ENCODE measurements at regions not wholly inside any gene's neighbourhood (a gene's known extent, or its start where the extent isn't known, plus 50 kb on each side); places are given as distances from the start of the nearest gene placed in this dataset.

DNA sequence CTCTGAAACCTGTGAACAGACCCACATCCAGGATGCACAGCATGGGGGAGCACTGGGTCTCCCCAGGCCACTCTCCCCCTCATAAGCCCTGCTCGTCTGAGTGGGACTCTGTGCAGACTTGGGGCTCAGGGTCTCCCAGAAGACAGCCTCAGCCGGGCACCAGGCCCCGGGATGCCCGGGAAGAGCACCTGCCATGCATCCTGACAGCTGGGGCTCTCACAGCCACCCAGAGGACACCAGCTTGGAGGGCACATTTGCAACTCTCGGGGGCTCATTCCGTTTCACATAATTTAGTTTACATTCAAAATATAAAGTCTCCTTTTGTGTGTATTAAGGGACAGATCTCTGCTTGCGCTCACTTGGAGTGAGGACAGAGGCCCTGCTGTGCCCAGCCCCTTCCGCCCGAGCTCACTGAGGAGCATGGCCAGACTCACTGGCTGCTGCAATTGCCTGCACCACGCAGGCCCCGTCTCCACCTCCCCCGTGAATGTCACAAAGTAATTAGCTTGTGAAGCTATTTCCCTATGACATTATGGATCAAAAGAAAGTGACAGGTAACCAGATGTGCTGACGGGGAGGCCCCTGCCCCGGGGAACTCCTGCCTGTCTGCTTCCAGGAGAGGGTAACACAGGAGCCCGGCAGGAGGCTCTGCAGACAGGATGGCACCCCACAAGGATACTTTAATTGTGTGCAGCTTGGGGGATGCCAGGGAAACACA, 275.6 kb downstream of the BRD1 start:
- TF ChIP-seq TAF1 (IDR thresholded peaks at IDR 0.05; ENCODE audit: low read depth, low read length) (no peak), POLR2AphosphoS5 (IDR thresholded peaks at IDR 0.05; ENCODE audit: low read depth, low read length) (no peak), PAX5 (IDR thresholded peaks at IDR 0.05; ENCODE audit: insufficient read depth, low read length, severe bottlenecking) (no peak)
- no peak for DNase-seq (ENCODE audit: insufficient read length, low spot score)
- no peak for FAIRE-seq

DNA sequence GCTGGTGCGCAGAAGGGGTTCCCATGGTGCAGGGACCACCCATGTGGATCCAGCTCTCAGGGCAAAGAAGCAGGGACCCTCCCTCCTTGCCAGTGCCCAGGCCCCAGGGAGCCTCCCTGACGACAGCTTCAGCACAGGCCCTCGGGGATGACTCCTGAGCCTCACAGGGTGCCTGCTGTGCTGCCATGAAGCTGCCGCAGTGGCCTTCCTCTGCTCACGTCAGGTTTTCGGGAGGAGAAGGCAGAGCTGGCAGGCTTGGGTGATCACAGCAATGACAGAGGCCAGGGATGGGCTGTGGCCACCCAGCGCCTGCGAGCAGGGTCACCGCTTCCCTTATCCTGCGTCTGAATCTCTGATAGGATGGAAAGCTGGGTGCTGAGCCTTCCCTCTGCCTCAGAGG, 276.2 kb downstream of the BRD1 start:
- FAIRE-seq (no peak), DNase-seq (ENCODE audit: insufficient read length, low spot score) (no peak)

DNA sequence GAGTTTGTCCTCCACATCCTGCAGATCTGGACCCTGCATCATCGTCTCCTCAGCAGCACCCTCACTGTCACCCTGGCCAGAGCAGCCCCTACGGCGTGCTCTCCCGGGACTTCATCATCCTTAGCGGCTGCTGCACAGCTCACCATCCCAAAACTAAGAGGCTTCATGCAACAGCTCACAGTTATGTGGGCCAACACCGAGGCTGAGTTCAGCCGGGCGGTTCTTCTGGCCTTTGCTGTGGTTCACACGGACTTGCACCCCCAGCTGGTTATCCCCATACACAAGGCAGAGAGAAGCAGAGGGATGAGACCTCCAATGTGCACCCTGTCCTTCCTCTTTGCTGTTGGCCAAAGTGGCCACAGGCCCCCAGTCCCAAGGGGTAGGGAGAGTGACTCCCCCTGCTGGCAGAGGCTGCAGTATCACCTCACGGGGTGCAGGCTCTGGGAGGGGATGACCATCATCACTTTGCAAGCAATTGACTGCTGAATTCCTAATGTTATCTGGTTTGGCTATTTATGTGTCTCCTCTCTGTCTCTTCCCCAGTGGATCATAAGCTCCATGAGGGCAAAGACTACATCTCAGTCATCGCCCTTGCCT, 276.8 kb downstream of the BRD1 start:
- DNase-seq (ENCODE audit: insufficient read length, low spot score) (no peak), FAIRE-seq (no peak)
- TF ChIP-seq POLR2AphosphoS5 (IDR thresholded peaks at IDR 0.05; ENCODE audit: low read depth, low read length) (no peak), TAF1 (IDR thresholded peaks at IDR 0.05; ENCODE audit: low read depth, low read length) (no peak), POU2F2 (IDR thresholded peaks at IDR 0.05; ENCODE audit: low read depth, low read length) (no peak), PAX5 (IDR thresholded peaks at IDR 0.05; ENCODE audit: insufficient read depth, low read length, severe bottlenecking) (no peak), POLR2A (IDR thresholded peaks at IDR 0.05; ENCODE audit: low read depth, low read length) (no peak), SPI1 (IDR thresholded peaks at IDR 0.05; ENCODE audit: low read depth, low read length) (no peak)

More for the DNA sequence above, 276.2 kb downstream of the BRD1 start:
- TF ChIP-seq TAF1 (IDR thresholded peaks at IDR 0.05; ENCODE audit: low read depth, low read length), result no peak
- no peak for TF ChIP-seq POLR2A (IDR thresholded peaks at IDR 0.05; ENCODE audit: low read depth, low read length)
- TF ChIP-seq POU2F2 (IDR thresholded peaks at IDR 0.05; ENCODE audit: low read depth, low read length), result no peak
- TF ChIP-seq PAX5 (IDR thresholded peaks at IDR 0.05; ENCODE audit: insufficient read depth, low read length, severe bottlenecking), result no peak
- no peak for TF ChIP-seq POLR2AphosphoS5 (IDR thresholded peaks at IDR 0.05; ENCODE audit: low read depth, low read length)
- no peak for TF ChIP-seq SPI1 (IDR thresholded peaks at IDR 0.05; ENCODE audit: low read depth, low read length)

DNA sequence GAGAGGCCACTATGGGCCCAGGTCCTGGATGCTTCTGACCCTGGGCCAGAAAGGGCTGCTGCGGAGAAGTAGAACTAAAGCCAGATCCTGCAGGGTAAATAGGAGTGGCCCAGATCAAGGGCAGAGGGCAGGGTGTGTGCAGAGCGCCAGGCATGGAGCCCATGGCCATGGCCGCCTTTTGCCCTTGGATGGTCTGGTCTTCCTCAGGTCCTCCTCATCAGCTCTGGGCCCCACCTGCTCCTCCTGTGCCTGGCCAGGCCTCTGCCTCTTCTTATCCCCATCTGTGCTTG, 277.6 kb downstream of the BRD1 start:
- DNase-seq (ENCODE audit: insufficient read length, low spot score) (no peak), FAIRE-seq (no peak)
- no peak for TF ChIP-seq POLR2A (IDR thresholded peaks at IDR 0.05; ENCODE audit: low read depth, low read length)

DNA sequence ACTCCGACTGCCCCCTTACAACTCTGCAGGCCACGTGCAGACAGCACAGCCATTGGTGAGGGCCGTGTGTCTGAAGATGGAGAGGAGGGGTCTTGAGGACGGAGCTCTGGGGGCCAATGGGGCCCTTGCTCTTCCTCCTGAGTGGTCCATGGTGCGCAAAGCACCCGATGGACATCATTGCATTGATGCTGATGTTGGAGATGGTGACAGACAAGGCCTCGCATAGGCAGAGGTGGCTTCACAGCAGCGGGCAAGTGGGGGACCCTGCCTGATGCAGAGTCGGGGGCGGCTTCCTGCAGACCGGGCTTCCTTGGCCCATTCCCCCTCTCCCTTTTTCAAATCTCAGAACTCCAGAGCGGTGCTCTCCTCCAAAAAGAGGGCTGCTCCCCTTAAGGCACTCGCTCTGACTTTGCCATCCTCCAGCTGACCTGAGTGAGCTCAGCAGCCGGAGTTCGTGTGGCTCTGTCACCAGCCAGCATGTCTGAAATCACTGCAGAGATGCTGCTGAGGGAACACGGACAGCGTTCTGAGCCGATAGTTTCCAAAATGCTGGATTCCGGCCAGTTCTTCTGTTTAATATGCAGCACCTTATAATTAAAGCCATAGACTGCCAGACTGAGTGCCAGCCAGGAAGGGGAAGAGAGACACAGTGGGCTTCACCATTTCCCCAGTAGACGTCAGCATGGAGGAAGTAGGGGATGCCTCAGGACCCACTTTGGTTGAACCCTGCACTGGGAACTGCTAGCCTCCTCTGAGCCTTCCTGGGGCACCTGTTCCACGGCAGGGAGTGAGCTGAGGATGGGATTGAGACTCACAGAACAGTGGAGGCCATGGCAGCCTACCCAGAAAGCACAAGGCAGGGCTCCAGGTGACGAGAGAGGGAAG, 278.2 kb downstream of the BRD1 start:
- FAIRE-seq, result no peak
- DNase-seq (ENCODE audit: insufficient read length, low spot score), result no peak

DNA sequence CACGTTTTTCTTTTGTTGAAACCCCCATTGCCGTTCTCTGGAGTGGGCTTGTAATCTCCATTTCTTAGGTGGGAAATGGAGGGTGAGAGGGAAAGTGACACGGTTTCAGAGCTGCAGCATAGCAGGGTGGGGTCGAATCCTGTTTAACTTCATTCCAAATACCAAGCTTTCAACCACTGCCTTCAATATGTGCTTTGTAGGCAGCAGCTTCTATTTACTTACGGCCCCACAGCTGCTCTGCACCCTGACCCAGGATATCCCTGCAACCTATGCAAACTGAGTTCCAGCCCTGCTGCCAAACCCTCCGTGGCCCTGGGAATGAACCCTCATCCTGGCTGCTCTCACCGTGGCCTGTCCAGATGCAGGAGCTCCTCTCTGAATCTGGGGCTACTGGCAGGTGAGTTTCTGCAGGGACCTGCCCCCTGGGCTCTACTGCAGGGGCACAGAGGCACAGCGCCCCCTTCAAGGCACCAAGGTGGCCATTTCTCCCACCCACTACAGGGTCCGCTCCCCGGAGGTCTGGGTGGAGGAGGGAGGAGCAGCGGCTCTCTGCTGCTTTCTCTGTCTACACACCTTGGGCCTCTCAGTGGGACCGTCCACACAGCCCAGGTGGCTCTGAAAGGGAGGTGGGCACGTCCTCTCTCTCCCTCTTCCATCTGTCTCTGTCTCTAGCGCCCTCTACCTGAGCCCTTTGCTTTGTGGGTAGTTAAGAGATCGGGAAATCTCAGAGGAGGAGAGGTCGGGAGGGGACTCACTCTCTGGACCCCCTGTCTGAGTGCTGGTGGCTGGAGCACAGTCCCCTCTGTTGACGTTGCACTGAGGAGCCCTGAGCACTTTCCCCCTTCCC, 279.1 kb downstream of the BRD1 start:
- FAIRE-seq, result no peak
- TF ChIP-seq PAX5 (IDR thresholded peaks at IDR 0.05; ENCODE audit: insufficient read depth, low read length, severe bottlenecking) (no peak), TAF1 (IDR thresholded peaks at IDR 0.05; ENCODE audit: low read depth, low read length) (no peak), SPI1 (IDR thresholded peaks at IDR 0.05; ENCODE audit: low read depth, low read length) (no peak), POU2F2 (IDR thresholded peaks at IDR 0.05; ENCODE audit: low read depth, low read length) (no peak), POLR2AphosphoS5 (IDR thresholded peaks at IDR 0.05; ENCODE audit: low read depth, low read length) (no peak), POLR2A (IDR thresholded peaks at IDR 0.05; ENCODE audit: low read depth, low read length) (no peak)
- DNase-seq (ENCODE audit: insufficient read length, low spot score), result no peak

More for the DNA sequence above, 278.2 kb downstream of the BRD1 start:
- no peak for TF ChIP-seq POLR2AphosphoS5 (IDR thresholded peaks at IDR 0.05; ENCODE audit: low read depth, low read length)
- TF ChIP-seq TAF1 (IDR thresholded peaks at IDR 0.05; ENCODE audit: low read depth, low read length), result no peak
- TF ChIP-seq POU2F2 (IDR thresholded peaks at IDR 0.05; ENCODE audit: low read depth, low read length), result no peak

DNA sequence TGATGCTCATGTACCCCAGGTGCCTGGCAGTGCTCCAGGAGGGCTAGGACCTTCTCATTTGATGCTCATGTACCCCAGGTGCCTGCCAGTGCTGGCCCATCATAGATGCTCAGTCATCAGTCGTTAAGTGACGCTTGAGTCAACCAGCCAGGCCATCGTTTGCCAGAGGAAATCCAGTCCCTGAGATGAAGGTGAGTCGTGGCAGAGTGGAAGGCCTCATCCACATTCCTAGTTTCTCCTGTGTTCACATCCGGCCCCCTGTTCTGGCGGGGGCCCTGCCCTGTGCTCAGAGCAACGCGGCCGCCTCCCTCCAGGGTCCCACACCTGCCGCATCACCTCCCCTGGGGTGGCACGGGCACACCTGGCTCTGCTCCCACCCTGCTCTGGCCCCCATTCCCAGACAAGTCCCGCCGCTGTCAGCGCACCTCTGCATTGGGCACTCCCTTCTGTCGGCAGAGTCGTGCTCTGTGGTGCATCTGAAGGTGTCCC, 279.9 kb downstream of the BRD1 start:
- FAIRE-seq (no peak), DNase-seq (ENCODE audit: insufficient read length, low spot score) (no peak)
- TF ChIP-seq POLR2AphosphoS5 (IDR thresholded peaks at IDR 0.05; ENCODE audit: low read depth, low read length) (no peak), PAX5 (IDR thresholded peaks at IDR 0.05; ENCODE audit: insufficient read depth, low read length, severe bottlenecking) (no peak)

DNA sequence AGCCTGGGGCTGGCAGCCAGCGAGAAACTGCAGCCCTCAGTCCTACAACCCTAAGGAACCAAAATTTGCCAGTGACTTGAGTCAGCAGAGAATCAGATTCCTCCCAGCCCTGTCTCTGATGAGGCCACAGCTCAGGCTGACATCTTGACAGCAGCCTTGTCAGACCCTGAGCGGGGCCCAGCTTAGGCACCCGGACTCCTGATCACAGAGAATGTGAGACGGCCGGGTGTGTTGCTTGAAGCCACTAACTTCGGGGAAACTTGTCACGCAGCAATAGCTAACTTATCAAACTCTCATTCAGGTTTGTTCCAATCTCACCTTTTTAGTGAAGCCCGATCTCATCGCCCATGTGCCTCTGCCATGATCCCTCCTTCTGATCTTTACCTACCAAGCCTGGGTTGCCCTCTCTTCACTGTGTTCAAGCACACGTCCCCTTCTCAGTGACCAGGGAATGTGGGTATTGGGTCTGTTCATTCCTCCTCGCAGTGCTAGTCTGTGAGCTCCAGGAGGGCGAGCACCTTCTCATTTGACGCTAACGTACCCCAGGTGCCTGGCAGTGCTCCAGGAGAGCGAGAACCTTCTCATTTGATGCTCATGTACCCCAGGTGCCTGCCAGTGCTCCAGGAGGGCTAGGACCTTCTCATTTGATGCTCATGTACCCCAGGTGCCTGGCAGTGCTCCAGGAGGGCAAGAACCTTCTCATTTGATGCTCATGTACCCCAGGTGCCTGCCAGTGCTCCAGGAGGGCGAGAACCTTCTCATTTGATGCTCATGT, 280.7 kb downstream of the BRD1 start:
- DNase-seq (ENCODE audit: insufficient read length, low spot score) (no peak), FAIRE-seq (no peak)
- TF ChIP-seq POU2F2 (IDR thresholded peaks at IDR 0.05; ENCODE audit: low read depth, low read length), result no peak
- no peak for TF ChIP-seq PAX5 (IDR thresholded peaks at IDR 0.05; ENCODE audit: insufficient read depth, low read length, severe bottlenecking)

DNA sequence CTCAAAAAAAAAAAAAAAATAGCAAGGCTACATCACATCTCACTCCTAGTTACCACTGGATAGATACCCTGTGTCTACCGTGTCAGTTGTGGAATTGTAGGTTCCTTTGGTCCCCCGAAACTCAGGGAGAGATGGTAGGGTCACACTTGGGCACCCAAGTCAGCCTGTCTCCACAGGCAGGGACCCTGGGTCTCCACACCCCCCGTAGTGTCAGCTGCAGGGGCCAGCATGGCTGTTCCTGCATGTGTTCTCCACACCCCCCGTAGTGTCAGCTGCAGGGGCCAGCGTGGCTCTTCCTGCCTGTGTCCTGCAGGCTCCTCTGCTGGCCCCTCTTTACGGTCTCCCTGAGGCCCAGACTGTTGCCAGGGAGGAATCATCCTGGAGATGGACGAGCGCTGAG, 282.1 kb downstream of the BRD1 start:
- FAIRE-seq (no peak), DNase-seq (ENCODE audit: insufficient read length, low spot score) (no peak)
- TF ChIP-seq SPI1 (IDR thresholded peaks at IDR 0.05; ENCODE audit: low read depth, low read length), result no peak
- TF ChIP-seq POU2F2 (IDR thresholded peaks at IDR 0.05; ENCODE audit: low read depth, low read length), result no peak
- TF ChIP-seq POLR2AphosphoS5 (IDR thresholded peaks at IDR 0.05; ENCODE audit: low read depth, low read length), result no peak
- no peak for TF ChIP-seq TAF1 (IDR thresholded peaks at IDR 0.05; ENCODE audit: low read depth, low read length)
- no peak for TF ChIP-seq POLR2A (IDR thresholded peaks at IDR 0.05; ENCODE audit: low read depth, low read length)
- TF ChIP-seq PAX5 (IDR thresholded peaks at IDR 0.05; ENCODE audit: insufficient read depth, low read length, severe bottlenecking), result no peak

All from GM12891 (cell line).